Nephron progenitor cell (in vitro differentiated cells): ENCODE measurements at regions not wholly inside any gene's neighbourhood (a gene's known extent, or its start where the extent isn't known, plus 50 kb on each side); places are given as distances from the start of the nearest gene placed in this dataset.

Experiments used
- DNase-seq: peaks from one replicate; pipeline ENCODE4 v3.0.0; 2021
- H3K27ac Mint-ChIP-seq: 2 replicates; pipeline ENCODE4 v1.8.0; 2021; ENCODE audit warnings: mild to moderate bottlenecking, moderate library complexity, mixed read lengths
- H3K27me3 Mint-ChIP-seq: 2 replicates; pipeline ENCODE4 v1.8.0; 2021; ENCODE audit warnings: mild to moderate bottlenecking, low read depth, mixed read lengths; ENCODE audit not compliant: poor library complexity
- H3K36me3 Mint-ChIP-seq: 2 replicates; pipeline ENCODE4 v1.8.0; 2021; ENCODE audit warnings: low read depth, mixed read lengths
- H3K4me1 Mint-ChIP-seq: 2 replicates; pipeline ENCODE4 v1.8.0; 2021; ENCODE audit warnings: mixed read lengths
- H3K4me3 Mint-ChIP-seq: 2 replicates; pipeline ENCODE4 v1.8.0; 2021; ENCODE audit warnings: mild to moderate bottlenecking, moderate library complexity, mixed read lengths
- H3K9me3 Mint-ChIP-seq: 2 replicates; pipeline ENCODE4 v1.8.0; 2021; ENCODE audit warnings: mild to moderate bottlenecking, moderate library complexity, mixed read lengths
- TF ChIP-seq, protein P1 (sequence below): fragments of 200-600 bp; sonication (generic); IDR thresholded peaks from 2 replicates; pipeline ENCODE4 v1.5.0; 2021; ENCODE audit warnings: antibody characterized with exemption

DNA sequence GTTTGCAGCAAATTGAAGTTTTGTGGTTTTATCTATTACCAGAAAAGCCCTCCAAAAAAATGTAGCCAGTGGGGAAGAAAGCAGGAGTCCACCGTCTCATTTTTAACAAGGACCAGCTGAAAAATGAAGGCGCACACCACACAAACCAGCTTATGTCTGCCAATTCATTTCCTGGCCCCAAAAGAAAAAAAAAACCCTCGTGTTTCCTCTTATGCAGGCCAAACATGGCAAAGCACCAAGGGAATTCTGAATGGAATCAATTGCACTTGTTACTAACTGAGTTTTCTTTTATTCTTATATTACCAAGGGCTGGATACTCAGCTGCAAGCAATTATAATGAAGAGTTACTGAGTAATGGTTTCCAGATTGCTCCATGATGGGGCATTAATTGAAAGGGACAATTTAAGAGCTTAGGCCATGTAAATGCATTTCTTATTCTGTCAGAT, 428.3 kb upstream of the NPVF start:
- no peak overlapping the region for H3K4me3 Mint-ChIP-seq

DNA sequence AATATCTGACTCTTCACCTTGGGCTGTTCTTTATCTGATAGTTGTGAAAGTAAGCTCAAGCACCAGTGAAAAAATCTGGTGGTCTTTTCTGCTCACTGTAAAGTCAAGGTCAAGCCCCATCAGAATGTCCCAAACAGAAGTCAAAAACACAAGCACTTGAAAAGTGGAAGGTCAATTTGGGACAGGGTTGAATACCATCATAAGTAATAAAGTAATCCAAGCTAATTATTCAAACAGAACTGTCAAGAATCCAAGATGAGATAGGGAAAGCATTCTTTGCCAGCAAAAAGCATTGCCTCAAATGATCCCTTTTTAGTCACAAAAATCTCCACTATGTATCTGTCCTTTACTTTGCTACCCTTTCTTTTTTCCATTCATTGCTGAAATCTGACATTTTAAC, 430.1 kb upstream of the NPVF start:
- DNase-seq = no peak
- H3K36me3 Mint-ChIP-seq = peaks cover 9% of the 10 kb centered on the region
- H3K4me3 Mint-ChIP-seq = no peak overlapping the region
- H3K9me3 Mint-ChIP-seq = peaks cover 9% of the 10 kb centered on the region
- H3K27me3 Mint-ChIP-seq = peaks cover 3% of the 10 kb centered on the region
- H3K4me1 Mint-ChIP-seq = peaks cover 97% of the 10 kb centered on the region
- no peak overlapping the region for H3K27ac Mint-ChIP-seq
- TF ChIP-seq, protein P1, sequence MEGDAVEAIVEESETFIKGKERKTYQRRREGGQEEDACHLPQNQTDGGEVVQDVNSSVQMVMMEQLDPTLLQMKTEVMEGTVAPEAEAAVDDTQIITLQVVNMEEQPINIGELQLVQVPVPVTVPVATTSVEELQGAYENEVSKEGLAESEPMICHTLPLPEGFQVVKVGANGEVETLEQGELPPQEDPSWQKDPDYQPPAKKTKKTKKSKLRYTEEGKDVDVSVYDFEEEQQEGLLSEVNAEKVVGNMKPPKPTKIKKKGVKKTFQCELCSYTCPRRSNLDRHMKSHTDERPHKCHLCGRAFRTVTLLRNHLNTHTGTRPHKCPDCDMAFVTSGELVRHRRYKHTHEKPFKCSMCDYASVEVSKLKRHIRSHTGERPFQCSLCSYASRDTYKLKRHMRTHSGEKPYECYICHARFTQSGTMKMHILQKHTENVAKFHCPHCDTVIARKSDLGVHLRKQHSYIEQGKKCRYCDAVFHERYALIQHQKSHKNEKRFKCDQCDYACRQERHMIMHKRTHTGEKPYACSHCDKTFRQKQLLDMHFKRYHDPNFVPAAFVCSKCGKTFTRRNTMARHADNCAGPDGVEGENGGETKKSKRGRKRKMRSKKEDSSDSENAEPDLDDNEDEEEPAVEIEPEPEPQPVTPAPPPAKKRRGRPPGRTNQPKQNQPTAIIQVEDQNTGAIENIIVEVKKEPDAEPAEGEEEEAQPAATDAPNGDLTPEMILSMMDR = no peak

More for the DNA sequence above, 428.3 kb upstream of the NPVF start:
- Mint-ChIP-seq H3K27me3 (peaks cover 3% of the 10 kb centered on the region), H3K9me3 (no peaks in the 10 kb centered on the region), H3K4me1 (peaks cover 93% of the 10 kb centered on the region), H3K36me3 (no peaks in the 10 kb centered on the region), H3K27ac (no peak overlapping the region)
- TF ChIP-seq, protein P1 = no peak
- no peak for DNase-seq

DNA sequence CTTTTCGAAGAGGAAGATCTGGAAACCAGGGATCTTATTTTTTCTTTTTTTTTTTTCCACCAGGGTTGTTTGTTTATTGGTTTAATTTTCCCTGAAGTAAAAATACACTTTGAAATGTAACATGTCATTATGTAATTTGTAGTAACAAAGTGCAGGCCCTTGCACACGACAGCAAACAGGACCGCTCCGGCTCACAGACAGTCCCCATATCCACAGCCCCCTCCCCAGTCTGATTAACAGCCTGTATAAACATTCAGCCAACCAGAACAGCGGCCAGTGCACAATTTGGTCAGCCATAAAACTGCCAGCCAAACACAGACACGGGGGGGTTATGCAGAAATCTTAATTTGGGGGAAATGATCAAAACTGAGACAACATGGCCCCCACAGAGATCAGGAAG, 431.6 kb upstream of the NPVF start:
- Mint-ChIP-seq H3K4me1 (peaks cover 96% of the 10 kb centered on the region), H3K9me3 (peaks cover 9% of the 10 kb centered on the region), H3K36me3 (peaks cover 9% of the 10 kb centered on the region), H3K27ac (peak overlapping the region; percentile 82), H3K4me3 (peak overlapping the region; percentile 66), H3K27me3 (peaks cover 3% of the 10 kb centered on the region)
- peak; percentile 54 for DNase-seq
- TF ChIP-seq, protein P1 = no peak

DNA sequence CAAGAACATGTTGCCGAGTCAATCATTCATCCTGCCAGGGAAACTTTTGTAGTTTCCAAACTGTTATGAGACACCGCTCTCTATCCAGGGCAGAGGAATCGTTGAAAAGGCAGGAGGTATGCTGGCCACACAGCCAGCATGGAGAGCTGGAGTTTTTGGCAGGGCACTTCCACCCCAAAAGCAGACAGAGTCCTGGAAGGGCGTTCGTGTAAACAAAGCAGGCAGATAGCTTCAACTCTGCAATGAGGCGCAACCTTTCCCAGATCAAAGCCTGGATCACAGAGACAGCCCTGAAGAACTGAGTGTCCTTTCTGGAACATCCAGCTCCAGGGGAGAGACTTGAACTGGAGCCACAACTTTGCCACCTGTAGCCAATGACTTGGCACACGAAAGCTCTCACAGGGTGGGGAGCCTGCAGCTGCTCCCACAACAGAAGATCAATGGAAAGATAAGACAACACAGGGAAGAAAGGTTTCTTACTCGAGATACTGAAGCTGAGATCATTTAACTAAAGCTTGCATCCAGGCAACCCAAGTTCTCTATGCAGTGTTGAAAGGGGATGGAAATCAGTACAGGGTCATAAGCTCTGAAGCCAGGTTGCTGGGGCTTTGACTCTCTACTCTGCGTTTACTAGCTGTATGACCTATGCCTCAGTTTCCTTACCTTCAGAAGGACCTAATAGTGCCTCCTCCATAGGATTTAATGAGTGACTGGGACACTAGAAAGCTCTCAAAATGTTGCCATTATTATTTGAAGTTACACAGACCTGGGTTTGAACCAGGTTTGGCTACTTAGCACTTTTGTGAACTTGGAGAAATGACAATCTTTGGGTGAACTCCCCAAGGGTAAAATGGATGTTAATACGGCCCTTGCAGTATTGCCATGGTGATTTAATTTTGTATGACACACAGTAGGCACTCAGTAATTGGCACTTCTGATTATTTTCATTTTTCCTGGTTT, 434.8 kb upstream of the NPVF start:
- Mint-ChIP-seq H3K27ac (peak overlapping the region; percentile 76), H3K4me3 (no peak overlapping the region), H3K4me1 (peaks cover 91% of the 10 kb centered on the region)

DNA sequence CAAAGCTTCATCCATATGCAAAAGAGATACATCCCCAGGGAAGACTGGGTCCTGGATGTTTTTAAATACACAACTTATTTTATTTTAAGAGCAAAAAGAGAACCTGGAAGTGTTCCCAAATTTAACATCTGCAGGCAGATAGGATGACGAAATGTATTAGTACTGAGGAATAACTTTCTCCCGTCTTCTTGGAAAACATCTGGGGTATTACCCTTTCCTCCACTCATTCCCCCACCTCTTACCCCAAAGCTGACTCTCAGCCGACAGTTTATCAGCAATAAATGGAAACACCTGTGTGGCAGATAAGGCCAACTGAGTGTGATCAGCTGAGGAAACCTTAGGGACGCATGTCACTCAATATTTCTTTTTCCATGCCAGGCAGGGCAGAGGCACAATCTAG, 435.6 kb upstream of the NPVF start:
- TF ChIP-seq, protein P1 = no peak
- no peak overlapping the region for H3K4me3 Mint-ChIP-seq
- no peaks in the 10 kb centered on the region for H3K27me3 Mint-ChIP-seq
- peaks cover 91% of the 10 kb centered on the region for H3K4me1 Mint-ChIP-seq
- H3K27ac Mint-ChIP-seq = peak overlapping the region; percentile 27
- peaks cover 9% of the 10 kb centered on the region for H3K9me3 Mint-ChIP-seq
- no peak for DNase-seq
- H3K36me3 Mint-ChIP-seq = peaks cover 9% of the 10 kb centered on the region

More for the DNA sequence above, 434.8 kb upstream of the NPVF start:
- peaks cover 9% of the 10 kb centered on the region for H3K36me3 Mint-ChIP-seq
- H3K9me3 Mint-ChIP-seq = peaks cover 9% of the 10 kb centered on the region
- DNase-seq = no peak
- peaks cover 3% of the 10 kb centered on the region for H3K27me3 Mint-ChIP-seq
- TF ChIP-seq, protein P1 = no peak
